SK-N-SH (cell line): ENCODE measurements at regions not wholly inside any gene's neighbourhood (a gene's known extent, or its start where the extent isn't known, plus 50 kb on each side); places are given as distances from the start of the nearest gene placed in this dataset.

Source experiments
- CTCF ChIA-PET: fragments of 300-600, 350-600 bp; formaldehyde crosslinking; extraction: SDS; loops from one replicate; lab custom pipeline; 2021; lab: Yijun Ruan, JAX
- POLR2A ChIA-PET: fragments of 350-600 bp; sonication (Branson Sonifier 250); formaldehyde crosslinking; extraction: SDS; loops from one replicate; lab custom pipeline; 2020; ENCODE audit warnings: antibody characterized with exemption, inconsistent platforms; lab: Yijun Ruan, JAX
- DNase-seq: peaks from one replicate; pipeline ENCODE4 v3.0.0; 2012
- H2AFZ ChIP-seq: fragments of 200-600 bp; sonication (generic); 2 replicates; pipeline ENCODE4 v1.8.1; 2016; ENCODE audit warnings: antibody characterized with exemption, mild to moderate bottlenecking, low read depth
- H3F3A ChIP-seq: fragments of 200-600 bp; sonication (generic); replicated peaks from 2 replicates; pipeline ENCODE3; 2016; ENCODE audit warnings: antibody characterized with exemption, mild to moderate bottlenecking; ENCODE audit not compliant: insufficient read depth
- H3K27ac ChIP-seq, 2 experiments: fragments of 200-500 bp in 1 of 2; fragments of 200-600 bp in 1 of 2; sonication (Bioruptor generic) in 1 of 2; sonication (generic), shearing (Covaris generic) in 1 of 2; 2 replicates each; pipeline versions ENCODE4 v1.5.1 to v1.6.1; 2014 to 2016; ENCODE audit warnings: low read depth in 2 of 2, inconsistent platforms in 1 of 2, low read length in 1 of 2, mild to moderate bottlenecking in 1 of 2, mixed read lengths in 1 of 2
- H3K27me3 ChIP-seq: fragments of 200-600 bp; sonication (generic), shearing (Covaris generic); 2 replicates; pipeline ENCODE4 v1.6.1; 2016; ENCODE audit warnings: mixed run types; ENCODE audit not compliant: insufficient read depth
- H3K36me3 ChIP-seq, 2 experiments: fragments of 200-500 bp in 1 of 2; fragments of 200-600 bp in 1 of 2; sonication (Bioruptor generic) in 1 of 2; sonication (generic) in 1 of 2; replicated peaks in 1 of 2; 2 replicates each; pipeline versions ENCODE3 to v1.5.1; 2014 to 2016; ENCODE audit warnings: low read length in 1 of 2, mild to moderate bottlenecking in 1 of 2; ENCODE audit not compliant: insufficient read depth in 2 of 2, control insufficient read depth in 1 of 2
- H3K4me1 ChIP-seq, 2 experiments: fragments of 200-500 bp in 1 of 2; fragments of 200-600 bp in 1 of 2; sonication (Bioruptor generic) in 1 of 2; sonication (generic), shearing (Covaris generic) in 1 of 2; 2 replicates each; pipeline versions ENCODE4 v1.5.1 to v1.6.1; 2014 to 2016; ENCODE audit warnings: low read depth in 1 of 2, low read length in 1 of 2, mixed run types in 1 of 2; ENCODE audit not compliant: insufficient read depth in 2 of 2, control insufficient read depth in 1 of 2
- H3K4me2 ChIP-seq: fragments of 200-600 bp; sonication (generic), shearing (Covaris generic); 2 replicates; pipeline ENCODE4 v1.6.1; 2017; ENCODE audit warnings: mixed run types
- H3K4me3 ChIP-seq, 2 experiments: fragments of 200-500 bp in 1 of 2; fragments of 200-600 bp in 1 of 2; sonication (Bioruptor generic) in 1 of 2; sonication (generic), shearing (Covaris generic) in 1 of 2; 2 replicates each; pipeline versions ENCODE4 v1.5.1 to v1.8.1; 2014 to 2016; ENCODE audit warnings: low read depth in 2 of 2, inconsistent platforms in 1 of 2, low read length in 1 of 2, mild to moderate bottlenecking in 1 of 2, mixed read lengths in 1 of 2, moderate library complexity in 1 of 2
- H3K79me2 ChIP-seq: fragments of 200-600 bp; sonication (generic); 2 replicates; pipeline ENCODE4 v1.8.1; 2017; ENCODE audit warnings: mild to moderate bottlenecking; ENCODE audit not compliant: insufficient read depth
- H3K9ac ChIP-seq: fragments of 200-600 bp; sonication (generic); 2 replicates; pipeline ENCODE4 v1.6.1; 2017; ENCODE audit warnings: mixed run types
- H3K9me2 ChIP-seq: fragments of 200-600 bp; sonication (generic); 2 replicates; pipeline ENCODE4 v1.6.1; 2017; ENCODE audit warnings: mixed run types
- H3K9me3 ChIP-seq: fragments of 200-600 bp; sonication (generic); 2 replicates; pipeline ENCODE4 v1.6.1; 2017; ENCODE audit warnings: mixed run types, mild to moderate bottlenecking, moderate library complexity
- H4K20me1 ChIP-seq: fragments of 200-600 bp; sonication (generic); 2 replicates; pipeline ENCODE4 v1.6.1; 2017; ENCODE audit warnings: mild to moderate bottlenecking, mixed run types; ENCODE audit not compliant: insufficient read depth
- EP300 ChIP-seq, 2 experiments: IDR thresholded peaks; 2 replicates each; pipeline versions ENCODE4 v1.4.0 to v1.6.1; 2012; ENCODE audit warnings: borderline replicate concordance in 1 of 2, low read depth in 1 of 2, low read length in 1 of 2
- FOSL2 ChIP-seq: IDR thresholded peaks from 2 replicates; pipeline ENCODE4 v1.4.0; 2012; ENCODE audit warnings: low read depth, mild to moderate bottlenecking, moderate library complexity, borderline replicate concordance
- FOXM1 ChIP-seq: IDR thresholded peaks from 2 replicates; pipeline ENCODE4 v1.4.0; 2012; ENCODE audit warnings: low read depth, mild to moderate bottlenecking
- GATA2 ChIP-seq: sonication (generic); formaldehyde crosslinking; IDR thresholded peaks from 2 replicates; pipeline ENCODE4 v1.5.0; 2020; ENCODE audit warnings: mild to moderate bottlenecking, missing genetic modification reagents
- MEF2A ChIP-seq: IDR thresholded peaks from 2 replicates; pipeline ENCODE4 v1.4.0; 2012; ENCODE audit warnings: low read depth, borderline replicate concordance
- NRF1 ChIP-seq: IDR thresholded peaks from 2 replicates; pipeline ENCODE4 v1.6.1; 2012; ENCODE audit warnings: low read depth, mild to moderate bottlenecking, low read length
- RAD21 ChIP-seq: IDR thresholded peaks from 2 replicates; pipeline ENCODE4 v1.6.1; 2012; ENCODE audit warnings: mild to moderate bottlenecking, low read length
- SIN3A ChIP-seq: IDR thresholded peaks from 2 replicates; pipeline ENCODE4 v1.6.1; 2012; ENCODE audit warnings: low read depth, mild to moderate bottlenecking, low read length, moderate library complexity, borderline replicate concordance
- WGBS: methylation state at CpG from one replicate; pipeline ENCODE4 v1.1.6; 2017; ENCODE audit warnings: low lambda C conversion rate; 5-methylcytosine and 5-hydroxymethylcytosine counted together
- TF ChIP-seq, protein P1 (sequence below): IDR thresholded peaks from 2 replicates; pipeline ENCODE4; 2012
- TF ChIP-seq, protein P2 (sequence below): IDR thresholded peaks from 2 replicates; pipeline ENCODE4 v1.4.0; 2012; ENCODE audit warnings: low read depth, borderline replicate concordance
- TF ChIP-seq, protein P3 (sequence below): IDR thresholded peaks from 2 replicates; pipeline ENCODE4 v1.4.0; 2012; ENCODE audit warnings: low read depth, borderline replicate concordance
- TF ChIP-seq, protein P4 (sequence below): fragments of 150-350 bp; IDR thresholded peaks from 2 replicates; pipeline ENCODE4 v1.6.1; 2017; ENCODE audit warnings: antibody characterized with exemption, low read length, low read depth, borderline replicate concordance
- TF ChIP-seq, protein P5 (sequence below): IDR thresholded peaks from 2 replicates; pipeline ENCODE4 v1.4.0; 2012; ENCODE audit warnings: low read depth
- TF ChIP-seq, protein P6 (sequence below): fragments of 150-350 bp; IDR thresholded peaks from 2 replicates; pipeline ENCODE4 v1.6.1; 2016; ENCODE audit warnings: mild to moderate bottlenecking, low read depth, low read length
- TF ChIP-seq, protein P7 (sequence below): IDR thresholded peaks from 2 replicates; pipeline ENCODE4 v1.6.1; 2012; ENCODE audit warnings: mild to moderate bottlenecking, low read depth, low read length, moderate library complexity

DNA sequence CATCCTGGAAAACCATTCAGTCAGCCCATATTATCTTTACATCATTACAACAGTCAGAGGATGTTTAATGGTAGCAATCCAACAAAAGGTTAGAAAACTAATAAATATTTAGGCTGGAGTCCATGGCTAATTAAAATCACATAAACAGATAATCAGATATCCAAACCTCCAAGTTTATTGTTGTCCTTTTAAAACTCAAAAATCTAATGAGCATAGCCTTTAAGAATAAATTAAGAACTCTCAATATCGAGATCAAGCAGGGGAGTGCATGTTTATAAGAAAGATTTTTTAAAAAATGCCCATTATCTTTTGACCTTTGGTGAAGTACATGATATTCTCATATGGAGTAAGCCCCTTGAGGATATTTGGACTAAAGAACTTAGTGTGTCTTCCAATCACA lies 842.9 kb upstream of the SEMA6A start:
- Histone ChIP-seq H3F3A (no peaks in the 10 kb centered on the region), H4K20me1 (no peaks in the 10 kb centered on the region), H3K4me1 (no peaks in the 10 kb centered on the region), H2AFZ (no peak overlapping the region), H3K4me3 (no peak overlapping the region), H3K9ac (no peak overlapping the region), H3K9me2 (no peaks in the 10 kb centered on the region), H3K9me3 (no peaks in the 10 kb centered on the region; the same call in 1 of the 2 replicates), H3K27ac (no peak overlapping the region), H3K36me3 (no peaks in the 10 kb centered on the region)
- no peak for DNase-seq
- POLR2A ChIA-PET, result no interaction called here
- TF ChIP-seq, protein P1, sequence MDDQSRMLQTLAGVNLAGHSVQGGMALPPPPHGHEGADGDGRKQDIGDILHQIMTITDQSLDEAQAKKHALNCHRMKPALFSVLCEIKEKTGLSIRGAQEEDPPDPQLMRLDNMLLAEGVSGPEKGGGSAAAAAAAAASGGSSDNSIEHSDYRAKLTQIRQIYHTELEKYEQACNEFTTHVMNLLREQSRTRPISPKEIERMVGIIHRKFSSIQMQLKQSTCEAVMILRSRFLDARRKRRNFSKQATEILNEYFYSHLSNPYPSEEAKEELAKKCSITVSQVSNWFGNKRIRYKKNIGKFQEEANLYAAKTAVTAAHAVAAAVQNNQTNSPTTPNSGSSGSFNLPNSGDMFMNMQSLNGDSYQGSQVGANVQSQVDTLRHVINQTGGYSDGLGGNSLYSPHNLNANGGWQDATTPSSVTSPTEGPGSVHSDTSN, result no peak
- TF ChIP-seq FOXM1, result no peak
- no peak for TF ChIP-seq EP300 (IDR thresholded peaks at IDR 0.05; ENCODE audit: borderline replicate concordance in 1 of 2, low read depth in 1 of 2, low read length in 1 of 2)
- TF ChIP-seq RAD21, result no peak
- TF ChIP-seq, protein P2, sequence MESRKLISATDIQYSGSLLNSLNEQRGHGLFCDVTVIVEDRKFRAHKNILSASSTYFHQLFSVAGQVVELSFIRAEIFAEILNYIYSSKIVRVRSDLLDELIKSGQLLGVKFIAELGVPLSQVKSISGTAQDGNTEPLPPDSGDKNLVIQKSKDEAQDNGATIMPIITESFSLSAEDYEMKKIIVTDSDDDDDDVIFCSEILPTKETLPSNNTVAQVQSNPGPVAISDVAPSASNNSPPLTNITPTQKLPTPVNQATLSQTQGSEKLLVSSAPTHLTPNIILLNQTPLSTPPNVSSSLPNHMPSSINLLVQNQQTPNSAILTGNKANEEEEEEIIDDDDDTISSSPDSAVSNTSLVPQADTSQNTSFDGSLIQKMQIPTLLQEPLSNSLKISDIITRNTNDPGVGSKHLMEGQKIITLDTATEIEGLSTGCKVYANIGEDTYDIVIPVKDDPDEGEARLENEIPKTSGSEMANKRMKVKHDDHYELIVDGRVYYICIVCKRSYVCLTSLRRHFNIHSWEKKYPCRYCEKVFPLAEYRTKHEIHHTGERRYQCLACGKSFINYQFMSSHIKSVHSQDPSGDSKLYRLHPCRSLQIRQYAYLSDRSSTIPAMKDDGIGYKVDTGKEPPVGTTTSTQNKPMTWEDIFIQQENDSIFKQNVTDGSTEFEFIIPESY, result no peak
- TF ChIP-seq, protein P3, sequence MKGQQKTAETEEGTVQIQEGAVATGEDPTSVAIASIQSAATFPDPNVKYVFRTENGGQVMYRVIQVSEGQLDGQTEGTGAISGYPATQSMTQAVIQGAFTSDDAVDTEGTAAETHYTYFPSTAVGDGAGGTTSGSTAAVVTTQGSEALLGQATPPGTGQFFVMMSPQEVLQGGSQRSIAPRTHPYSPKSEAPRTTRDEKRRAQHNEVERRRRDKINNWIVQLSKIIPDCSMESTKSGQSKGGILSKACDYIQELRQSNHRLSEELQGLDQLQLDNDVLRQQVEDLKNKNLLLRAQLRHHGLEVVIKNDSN, result no peak
- no peak for TF ChIP-seq SIN3A
- TF ChIP-seq NRF1, result no peak
- no peak for TF ChIP-seq GATA2 (CRISPR knock-in tag)
- TF ChIP-seq, protein P4, sequence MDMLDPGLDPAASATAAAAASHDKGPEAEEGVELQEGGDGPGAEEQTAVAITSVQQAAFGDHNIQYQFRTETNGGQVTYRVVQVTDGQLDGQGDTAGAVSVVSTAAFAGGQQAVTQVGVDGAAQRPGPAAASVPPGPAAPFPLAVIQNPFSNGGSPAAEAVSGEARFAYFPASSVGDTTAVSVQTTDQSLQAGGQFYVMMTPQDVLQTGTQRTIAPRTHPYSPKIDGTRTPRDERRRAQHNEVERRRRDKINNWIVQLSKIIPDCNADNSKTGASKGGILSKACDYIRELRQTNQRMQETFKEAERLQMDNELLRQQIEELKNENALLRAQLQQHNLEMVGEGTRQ, result no peak
- TF ChIP-seq MEF2A, result no peak
- TF ChIP-seq, protein P5, sequence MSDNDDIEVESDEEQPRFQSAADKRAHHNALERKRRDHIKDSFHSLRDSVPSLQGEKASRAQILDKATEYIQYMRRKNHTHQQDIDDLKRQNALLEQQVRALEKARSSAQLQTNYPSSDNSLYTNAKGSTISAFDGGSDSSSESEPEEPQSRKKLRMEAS, result no peak
- TF ChIP-seq FOSL2, result no peak
- TF ChIP-seq, protein P6, sequence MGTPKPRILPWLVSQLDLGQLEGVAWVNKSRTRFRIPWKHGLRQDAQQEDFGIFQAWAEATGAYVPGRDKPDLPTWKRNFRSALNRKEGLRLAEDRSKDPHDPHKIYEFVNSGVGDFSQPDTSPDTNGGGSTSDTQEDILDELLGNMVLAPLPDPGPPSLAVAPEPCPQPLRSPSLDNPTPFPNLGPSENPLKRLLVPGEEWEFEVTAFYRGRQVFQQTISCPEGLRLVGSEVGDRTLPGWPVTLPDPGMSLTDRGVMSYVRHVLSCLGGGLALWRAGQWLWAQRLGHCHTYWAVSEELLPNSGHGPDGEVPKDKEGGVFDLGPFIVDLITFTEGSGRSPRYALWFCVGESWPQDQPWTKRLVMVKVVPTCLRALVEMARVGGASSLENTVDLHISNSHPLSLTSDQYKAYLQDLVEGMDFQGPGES, result no peak
- TF ChIP-seq, protein P7, sequence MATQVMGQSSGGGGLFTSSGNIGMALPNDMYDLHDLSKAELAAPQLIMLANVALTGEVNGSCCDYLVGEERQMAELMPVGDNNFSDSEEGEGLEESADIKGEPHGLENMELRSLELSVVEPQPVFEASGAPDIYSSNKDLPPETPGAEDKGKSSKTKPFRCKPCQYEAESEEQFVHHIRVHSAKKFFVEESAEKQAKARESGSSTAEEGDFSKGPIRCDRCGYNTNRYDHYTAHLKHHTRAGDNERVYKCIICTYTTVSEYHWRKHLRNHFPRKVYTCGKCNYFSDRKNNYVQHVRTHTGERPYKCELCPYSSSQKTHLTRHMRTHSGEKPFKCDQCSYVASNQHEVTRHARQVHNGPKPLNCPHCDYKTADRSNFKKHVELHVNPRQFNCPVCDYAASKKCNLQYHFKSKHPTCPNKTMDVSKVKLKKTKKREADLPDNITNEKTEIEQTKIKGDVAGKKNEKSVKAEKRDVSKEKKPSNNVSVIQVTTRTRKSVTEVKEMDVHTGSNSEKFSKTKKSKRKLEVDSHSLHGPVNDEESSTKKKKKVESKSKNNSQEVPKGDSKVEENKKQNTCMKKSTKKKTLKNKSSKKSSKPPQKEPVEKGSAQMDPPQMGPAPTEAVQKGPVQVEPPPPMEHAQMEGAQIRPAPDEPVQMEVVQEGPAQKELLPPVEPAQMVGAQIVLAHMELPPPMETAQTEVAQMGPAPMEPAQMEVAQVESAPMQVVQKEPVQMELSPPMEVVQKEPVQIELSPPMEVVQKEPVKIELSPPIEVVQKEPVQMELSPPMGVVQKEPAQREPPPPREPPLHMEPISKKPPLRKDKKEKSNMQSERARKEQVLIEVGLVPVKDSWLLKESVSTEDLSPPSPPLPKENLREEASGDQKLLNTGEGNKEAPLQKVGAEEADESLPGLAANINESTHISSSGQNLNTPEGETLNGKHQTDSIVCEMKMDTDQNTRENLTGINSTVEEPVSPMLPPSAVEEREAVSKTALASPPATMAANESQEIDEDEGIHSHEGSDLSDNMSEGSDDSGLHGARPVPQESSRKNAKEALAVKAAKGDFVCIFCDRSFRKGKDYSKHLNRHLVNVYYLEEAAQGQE, result no peak
- TF ChIP-seq, all 33 proteins: peak for 0
- Histone ChIP-seq H3K4me2 (no peak overlapping the region), H3K27me3 (no peaks in the 10 kb centered on the region), H3K79me2 (no peaks in the 10 kb centered on the region)
- CTCF ChIA-PET, result interaction anchor here (1.6 kb wide), 1 partner anchor 37 kb away, joined by 4 read pairs; no protein-coding TSS in a partner anchor
- 10% methylated on average over 1 of the region's 1 CpG for WGBS
